ENCODE measurements at regions not wholly inside any gene's neighbourhood (a gene's known extent, or its start where the extent isn't known, plus 50 kb on each side); places are given as distances from the start of the nearest gene placed in this dataset.

DNA sequence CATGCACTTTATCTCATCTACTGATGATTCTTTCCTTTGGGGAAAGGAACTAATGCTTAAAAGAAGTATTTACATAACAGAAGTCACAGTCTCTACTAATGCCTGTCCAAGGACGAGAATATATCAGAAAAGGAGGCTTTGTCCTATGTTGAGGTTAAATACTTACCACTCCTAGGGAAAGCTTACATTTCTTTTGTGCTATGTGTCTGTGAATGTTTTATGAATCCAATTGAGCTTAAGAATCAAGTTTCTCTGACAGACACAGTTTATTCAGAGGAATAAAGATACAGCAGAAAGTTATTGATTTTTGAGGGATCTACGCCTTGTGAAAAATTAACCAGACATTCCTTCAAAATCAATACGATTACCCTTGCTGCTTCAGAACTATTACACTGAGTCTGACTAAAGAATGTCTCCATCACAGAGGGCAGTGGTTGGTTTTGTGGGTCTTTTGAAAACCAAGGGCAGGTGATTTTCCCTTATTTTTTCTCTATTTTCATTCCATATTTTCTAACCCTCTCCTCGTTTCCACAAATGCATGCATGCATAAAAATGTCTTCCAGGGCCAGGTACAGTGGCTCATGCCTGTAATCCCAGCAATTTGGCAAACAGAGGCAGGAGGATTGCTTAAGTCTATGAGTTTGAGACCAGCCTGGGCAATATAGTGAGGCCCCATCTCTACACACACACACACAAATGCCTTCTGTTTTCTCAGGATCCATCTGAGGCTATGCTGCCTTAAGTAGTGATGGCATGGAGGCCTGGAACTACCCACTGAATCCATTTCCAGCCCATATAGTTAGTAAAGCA lies 1095.1 kb downstream of the GALC start:
- peaks cover 0 to 19% (median 8%) of the 10 kb centered on the region in 4 donors for H3K4me1 ChIP-seq
- no peak for DNase-seq
- H3K4me3 ChIP-seq, result no peak overlapping the region
- H3K27ac ChIP-seq, result no peak overlapping the region
- no peaks in the 10 kb centered on the region for H3K9me3 ChIP-seq
- 9% methylated on average over 4 of the region's 4 CpGs for WGBS (ENCODE audit: insufficient coverage, low coverage, low lambda C conversion rate, missing lambda C conversion rate)
- no peaks in the 10 kb centered on the region for H3K36me3 ChIP-seq
- ATAC-seq, result peak; percentile 74 to 89 (median 86)
- no peaks in the 10 kb centered on the region for H3K27me3 ChIP-seq
- no peak for TF ChIP-seq POLR2A (IDR thresholded peaks at IDR 0.05)
- TF ChIP-seq CTCF (IDR thresholded peaks at IDR 0.05), result no peak
- intact Hi-C loops (cut with DNase I), result no loop called here

DNA sequence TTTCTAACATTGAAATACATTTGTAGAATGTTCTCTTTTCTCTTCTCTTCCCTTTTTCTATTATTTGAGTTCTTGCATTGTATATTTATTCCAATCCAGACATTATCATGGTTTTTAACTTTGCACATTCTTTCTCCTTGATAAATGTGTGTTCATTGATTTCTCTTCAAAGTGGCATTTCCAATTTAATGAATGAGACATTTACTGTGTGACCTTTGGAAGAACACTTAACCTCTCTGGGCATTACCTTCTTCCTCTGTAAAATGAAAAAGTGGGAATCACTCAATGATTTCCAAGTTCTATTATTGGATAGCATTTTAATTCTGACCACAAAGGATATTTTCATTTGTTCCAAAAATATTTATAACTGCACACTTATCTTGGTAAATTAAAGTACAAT lies 1095.8 kb downstream of the GALC start:
- TF ChIP-seq CTCF (IDR thresholded peaks at IDR 0.05), result no peak
- Histone ChIP-seq H3K4me1 (peaks cover 0 to 19% (median 8%) of the 10 kb centered on the region in 4 donors), H3K27ac (no peak overlapping the region), H3K9me3 (no peaks in the 10 kb centered on the region), H3K36me3 (no peaks in the 10 kb centered on the region), H3K27me3 (no peaks in the 10 kb centered on the region), H3K4me3 (no peak overlapping the region)
- ATAC-seq (no peak), DNase-seq (no peak)
- intact Hi-C loops (cut with DNase I), result no loop called here

GRCh38 chr14:86896701-86897100 lies 1096.3 kb downstream of the GALC start:
- intact Hi-C loops (cut with DNase I), result no loop called here
- peaks cover 0 to 19% (median 8%) of the 10 kb centered on the region in 4 donors for H3K4me1 ChIP-seq
- ATAC-seq (no peak), DNase-seq (no peak)
- H3K9me3 ChIP-seq, result no peaks in the 10 kb centered on the region
- no peaks in the 10 kb centered on the region for H3K27me3 ChIP-seq
- no peak overlapping the region for H3K27ac ChIP-seq
- TF ChIP-seq CTCF (IDR thresholded peaks at IDR 0.05) (no peak), POLR2A (IDR thresholded peaks at IDR 0.05) (no peak)
- no peaks in the 10 kb centered on the region for H3K36me3 ChIP-seq
- 38% methylated on average over 4 of the region's 4 CpGs for WGBS (ENCODE audit: insufficient coverage, low coverage, low lambda C conversion rate, missing lambda C conversion rate)
- H3K4me3 ChIP-seq, result no peak overlapping the region

GRCh38 chr14:86892152-86892956 lies 1100.6 kb downstream of the GALC start:
- Histone ChIP-seq H3K9me3 (no peaks in the 10 kb centered on the region), H3K36me3 (no peaks in the 10 kb centered on the region), H3K4me1 (peaks cover 0 to 3% (median under 1%) of the 10 kb centered on the region in 4 donors), H3K27ac (no peak overlapping the region), H3K4me3 (no peak overlapping the region), H3K27me3 (no peaks in the 10 kb centered on the region)
- 15% methylated on average over 2 of the region's 2 CpGs for WGBS (ENCODE audit: insufficient coverage, low coverage, low lambda C conversion rate, missing lambda C conversion rate)
- DNase-seq (no peak), ATAC-seq (peak in 1 of 4 donors; percentile 33)
- TF ChIP-seq POLR2A (IDR thresholded peaks at IDR 0.05) (no peak), CTCF (IDR thresholded peaks at IDR 0.05) (no peak)
- intact Hi-C loops (cut with DNase I), result no loop called here

Data from right lobe of liver (tissue), 6 donors.